Naive thymus-derived CD8-positive, alpha-beta T cell (primary cell): ENCODE measurements at regions not wholly inside any gene's neighbourhood (a gene's known extent, or its start where the extent isn't known, plus 50 kb on each side); places are given as distances from the start of the nearest gene placed in this dataset.

Source experiments
- ATAC-seq, 2 donors: fragments of 150-1000 bp; cut with Tn5 transposase in 1 of 2; sonication (Bioruptor Pico), chemical (Tn5 transposase) in 1 of 2; 1 replicate in 1 of 2; 2 replicates in 1 of 2; pipeline ENCODE4 v1.10.0; 2021; ENCODE audit warnings: mild to moderate bottlenecking in 2 of 2, moderate library complexity in 2 of 2
- POLR2A ChIA-PET: fragments of 350-600 bp; sonication (Branson Sonifier 250); formaldehyde crosslinking; loops from one replicate; lab custom pipeline; 2021; ENCODE audit warnings: antibody characterized with exemption; lab: Charles Lee
- DNase-seq, 10 donors: peaks; one replicate each; pipeline versions ENCODE4 v3.0.0 to v3.0.0-alpha.2; 2020 to 2022
- H3K27ac Mint-ChIP-seq, 10 donors: one replicate each; pipeline ENCODE4 v1.8.0; 2020 to 2022; ENCODE audit warnings: mild to moderate bottlenecking in 10 of 10, mixed read lengths in 10 of 10, moderate library complexity in 4 of 10, inconsistent platforms in 1 of 10
- H3K27me3 Mint-ChIP-seq, 5 donors: one replicate each; pipeline ENCODE4 v1.8.0; 2021 to 2022; ENCODE audit warnings: mixed read lengths in 5 of 5
- H3K36me3 Mint-ChIP-seq, 3 donors: one replicate each; pipeline ENCODE4 v1.8.0; 2020 to 2022; ENCODE audit warnings: mixed read lengths in 3 of 3, mild to moderate bottlenecking in 2 of 3, inconsistent platforms in 1 of 3
- H3K4me1 Mint-ChIP-seq, 4 donors: one replicate each; pipeline ENCODE4 v1.8.0; 2021 to 2022; ENCODE audit warnings: mixed read lengths in 4 of 4
- H3K4me3 Mint-ChIP-seq, 10 donors: one replicate each; pipeline ENCODE4 v1.8.0; 2020 to 2022; ENCODE audit warnings: mild to moderate bottlenecking in 10 of 10, mixed read lengths in 10 of 10, moderate library complexity in 6 of 10, inconsistent platforms in 1 of 10
- H3K9me3 Mint-ChIP-seq, 9 donors: one replicate each; pipeline ENCODE4 v1.8.0; 2020 to 2022; ENCODE audit warnings: mixed read lengths in 9 of 9, mild to moderate bottlenecking in 3 of 9, inconsistent platforms in 1 of 9, moderate library complexity in 1 of 9

- peaks cover 0 to 3% (median 2%) of the 10 kb centered on the region in 5 donors for H3K27me3 Mint-ChIP-seq
- ATAC-seq (no peak), DNase-seq (no peak)
- H3K4me1 Mint-ChIP-seq: peaks cover 7 to 10% (median 9%) of the 10 kb centered on the region in 4 donors
- H3K4me3 Mint-ChIP-seq: no peak overlapping the region
- H3K9me3 Mint-ChIP-seq: peaks cover 0 to 3% (median 0%) of the 10 kb centered on the region in 9 donors
- H3K27ac Mint-ChIP-seq: no peak overlapping the region
- POLR2A ChIA-PET: no interaction called here
- H3K36me3 Mint-ChIP-seq: no peaks in the 10 kb centered on the region
Observed at GRCh38 chr2:11925295-11926066, 179.0 kb downstream of the LPIN1 start.

- no peak for DNase-seq
Observed at GRCh38 chr2:11930211-11930761, 183.9 kb downstream of the LPIN1 start.

GRCh38 chr2:11932048-11932512, 185.6 kb downstream of the LPIN1 start:
- Mint-ChIP-seq H3K27me3 (no peaks in the 10 kb centered on the region), H3K4me3 (no peak overlapping the region)

More at GRCh38 chr2:11930211-11930761, 183.9 kb downstream of the LPIN1 start:
- POLR2A ChIA-PET: no interaction called here
- Mint-ChIP-seq H3K9me3 (no peaks in the 10 kb centered on the region), H3K36me3 (no peaks in the 10 kb centered on the region), H3K4me1 (peaks cover 5 to 26% (median 9%) of the 10 kb centered on the region in 4 donors), H3K4me3 (no peak overlapping the region), H3K27me3 (no peaks in the 10 kb centered on the region), H3K27ac (no peak overlapping the region)
- no peak for ATAC-seq

GRCh38 chr2:11932962-11933361, 186.5 kb downstream of the LPIN1 start:
- no peak for DNase-seq
- no peak for ATAC-seq
- H3K4me1 Mint-ChIP-seq: peaks cover 5 to 26% (median 9%) of the 10 kb centered on the region in 4 donors
- H3K27me3 Mint-ChIP-seq: no peaks in the 10 kb centered on the region
- no peaks in the 10 kb centered on the region for H3K36me3 Mint-ChIP-seq
- POLR2A ChIA-PET: no interaction called here
- no peaks in the 10 kb centered on the region for H3K9me3 Mint-ChIP-seq
- H3K27ac Mint-ChIP-seq: peak overlapping the region in 1 of 10 donors; percentile 13
- H3K4me3 Mint-ChIP-seq: no peak overlapping the region

More at GRCh38 chr2:11932048-11932512, 185.6 kb downstream of the LPIN1 start:
- Mint-ChIP-seq H3K4me1 (peaks cover 5 to 26% (median 9%) of the 10 kb centered on the region in 4 donors), H3K9me3 (no peaks in the 10 kb centered on the region), H3K36me3 (no peaks in the 10 kb centered on the region), H3K27ac (peak overlapping the region in 1 of 10 donors; percentile 13)
- POLR2A ChIA-PET: no interaction called here
- ATAC-seq: no peak
- DNase-seq: no peak

- H3K9me3 Mint-ChIP-seq: no peaks in the 10 kb centered on the region
Observed at GRCh38 chr2:11933854-11934253, 187.4 kb downstream of the LPIN1 start.

GRCh38 chr2:11936761-11937160, 190.3 kb downstream of the LPIN1 start:
- H3K4me3 Mint-ChIP-seq: no peak overlapping the region
- H3K4me1 Mint-ChIP-seq: peaks cover 1 to 20% (median 8%) of the 10 kb centered on the region in 4 donors
- POLR2A ChIA-PET: interaction anchor here (0.6 kb wide), 1 partner anchor 735 kb away, joined by 4 read pairs; no protein-coding TSS in a partner anchor
- H3K27me3 Mint-ChIP-seq: no peaks in the 10 kb centered on the region
- DNase-seq (no peak), ATAC-seq (no peak)
- H3K27ac Mint-ChIP-seq: no peak overlapping the region
- no peaks in the 10 kb centered on the region for H3K9me3 Mint-ChIP-seq
- H3K36me3 Mint-ChIP-seq: no peaks in the 10 kb centered on the region

More at GRCh38 chr2:11933854-11934253, 187.4 kb downstream of the LPIN1 start:
- H3K36me3 Mint-ChIP-seq: no peaks in the 10 kb centered on the region
- DNase-seq: no peak
- no peak overlapping the region for H3K27ac Mint-ChIP-seq
- ATAC-seq: no peak
- H3K4me3 Mint-ChIP-seq: no peak overlapping the region
- no peaks in the 10 kb centered on the region for H3K27me3 Mint-ChIP-seq
- peaks cover 5 to 26% (median 9%) of the 10 kb centered on the region in 4 donors for H3K4me1 Mint-ChIP-seq
- POLR2A ChIA-PET: no interaction called here

GRCh38 chr2:11938196-11938595, 191.8 kb downstream of the LPIN1 start:
- ATAC-seq: no peak
- POLR2A ChIA-PET: no interaction called here
- Mint-ChIP-seq H3K4me3 (no peak overlapping the region), H3K4me1 (peaks cover 0 to 14% (median 7%) of the 10 kb centered on the region in 4 donors), H3K9me3 (no peaks in the 10 kb centered on the region), H3K27ac (no peak overlapping the region), H3K36me3 (no peaks in the 10 kb centered on the region), H3K27me3 (peaks cover 0 to 3% (median 0%) of the 10 kb centered on the region in 5 donors)
- DNase-seq: no peak

GRCh38 chr2:11939523-11939922, 193.1 kb downstream of the LPIN1 start:
- no peak for ATAC-seq
- Mint-ChIP-seq H3K27me3 (peaks cover 0 to 3% (median 0%) of the 10 kb centered on the region in 5 donors), H3K27ac (no peak overlapping the region), H3K4me1 (peaks cover 0 to 11% (median 3%) of the 10 kb centered on the region in 4 donors), H3K4me3 (no peak overlapping the region), H3K36me3 (no peaks in the 10 kb centered on the region), H3K9me3 (no peaks in the 10 kb centered on the region)
- no peak for DNase-seq
- POLR2A ChIA-PET: no interaction called here

- POLR2A ChIA-PET: no interaction called here
- DNase-seq: no peak
- H3K36me3 Mint-ChIP-seq: no peaks in the 10 kb centered on the region
- no peak overlapping the region for H3K27ac Mint-ChIP-seq
- H3K27me3 Mint-ChIP-seq: peaks cover 0 to 3% (median 0%) of the 10 kb centered on the region in 5 donors
- no peaks in the 10 kb centered on the region for H3K9me3 Mint-ChIP-seq
- H3K4me3 Mint-ChIP-seq: no peak overlapping the region
- peaks cover 0 to 15% (median 4%) of the 10 kb centered on the region in 4 donors for H3K4me1 Mint-ChIP-seq
- no peak for ATAC-seq
Observed at GRCh38 chr2:11940121-11940743, 193.8 kb downstream of the LPIN1 start.

GRCh38 chr2:11940799-11941198, 194.4 kb downstream of the LPIN1 start:
- Mint-ChIP-seq H3K9me3 (no peaks in the 10 kb centered on the region), H3K4me1 (peaks cover 0 to 21% (median 6%) of the 10 kb centered on the region in 4 donors), H3K4me3 (no peak overlapping the region), H3K36me3 (no peaks in the 10 kb centered on the region), H3K27me3 (peaks cover 0 to 3% (median 0%) of the 10 kb centered on the region in 5 donors), H3K27ac (no peak overlapping the region)
- DNase-seq (no peak), ATAC-seq (no peak)
- POLR2A ChIA-PET: no interaction called here

GRCh38 chr2:11941201-11942177, 195.1 kb downstream of the LPIN1 start:
- Mint-ChIP-seq H3K27me3 (peaks cover 0 to 3% (median 0%) of the 10 kb centered on the region in 5 donors), H3K4me1 (peaks cover 0 to 22% (median 6%) of the 10 kb centered on the region in 4 donors)

GRCh38 chr2:11942178-11942569, 195.7 kb downstream of the LPIN1 start:
- DNase-seq (no peak), ATAC-seq (no peak)
- Mint-ChIP-seq H3K36me3 (no peaks in the 10 kb centered on the region), H3K4me1 (peaks cover 0 to 22% (median 6%) of the 10 kb centered on the region in 4 donors), H3K9me3 (no peaks in the 10 kb centered on the region), H3K4me3 (peak overlapping the region in 1 of 10 donors; percentile 20), H3K27ac (no peak overlapping the region), H3K27me3 (peaks cover 0 to 3% (median 0%) of the 10 kb centered on the region in 5 donors)
- POLR2A ChIA-PET: no interaction called here

More at GRCh38 chr2:11941201-11942177, 195.1 kb downstream of the LPIN1 start:
- DNase-seq: no peak
- Mint-ChIP-seq H3K36me3 (no peaks in the 10 kb centered on the region), H3K9me3 (no peaks in the 10 kb centered on the region), H3K27ac (no peak overlapping the region), H3K4me3 (no peak overlapping the region)
- ATAC-seq: no peak
- POLR2A ChIA-PET: no interaction called here
